Activated CD4-positive, alpha-beta T cell treated with anti-CD3 and anti-CD28 coated beads, Interleukin-2, amount 10 ng/mL, durations not matched to agents 24 days and 14 days (primary cell): ENCODE measurements at regions not wholly inside any gene's neighbourhood (a gene's known extent, or its start where the extent isn't known, plus 50 kb on each side); places are given as distances from the start of the nearest gene placed in this dataset.

Source experiments
- DNase-seq: peaks from one replicate; pipeline ENCODE4 v3.0.0; 2022
- H3K27ac Mint-ChIP-seq: one replicate; pipeline ENCODE4 v1.8.0; 2022; ENCODE audit warnings: mild to moderate bottlenecking, mixed read lengths
- H3K27me3 Mint-ChIP-seq: one replicate; pipeline ENCODE4 v1.8.0; 2022; ENCODE audit warnings: mixed read lengths
- H3K36me3 Mint-ChIP-seq: one replicate; pipeline ENCODE4 v1.8.0; 2022; ENCODE audit warnings: low read depth, mild to moderate bottlenecking, mixed read lengths
- H3K4me1 Mint-ChIP-seq: one replicate; pipeline ENCODE4 v1.8.0; 2021; ENCODE audit warnings: mixed read lengths
- H3K4me3 Mint-ChIP-seq: one replicate; pipeline ENCODE4 v1.8.0; 2022; ENCODE audit warnings: mild to moderate bottlenecking, moderate library complexity, mixed read lengths
- H3K9me3 Mint-ChIP-seq: one replicate; pipeline ENCODE4 v1.8.0; 2021; ENCODE audit warnings: mixed read lengths
- intact Hi-C: fragments of 100-400 bp; cut with micrococcal nuclease; formaldehyde crosslinking; loops from one replicate; pipeline ENCODE4 v1.15.1; 2023

DNA sequence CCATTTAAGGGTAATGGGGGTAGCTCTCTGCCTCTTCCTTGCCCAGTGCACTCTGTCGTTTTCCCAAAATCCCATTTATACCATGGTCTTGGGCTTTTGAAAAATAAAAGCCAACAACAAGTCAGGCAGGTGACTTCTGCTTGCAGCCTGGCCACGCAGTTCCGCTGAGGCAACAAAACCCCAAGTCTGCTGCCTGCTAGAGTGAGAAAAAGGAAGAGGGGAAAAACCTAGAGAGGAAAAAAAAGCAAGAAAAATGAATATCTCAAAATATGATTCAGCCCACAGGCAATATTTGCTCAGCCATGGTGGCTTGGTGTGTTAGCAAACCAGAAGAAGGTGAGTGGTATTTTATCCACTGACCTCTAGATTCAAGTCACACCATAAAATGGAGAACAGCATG lies 148.2 kb upstream of the FSTL4 start:
- Mint-ChIP-seq H3K4me1 (no peaks in the 10 kb centered on the region), H3K27ac (no peak overlapping the region), H3K9me3 (no peaks in the 10 kb centered on the region), H3K4me3 (no peak overlapping the region), H3K36me3 (no peaks in the 10 kb centered on the region), H3K27me3 (peaks cover 30% of the 10 kb centered on the region)
- no peak for DNase-seq
- intact Hi-C loops = no loop called here

DNA sequence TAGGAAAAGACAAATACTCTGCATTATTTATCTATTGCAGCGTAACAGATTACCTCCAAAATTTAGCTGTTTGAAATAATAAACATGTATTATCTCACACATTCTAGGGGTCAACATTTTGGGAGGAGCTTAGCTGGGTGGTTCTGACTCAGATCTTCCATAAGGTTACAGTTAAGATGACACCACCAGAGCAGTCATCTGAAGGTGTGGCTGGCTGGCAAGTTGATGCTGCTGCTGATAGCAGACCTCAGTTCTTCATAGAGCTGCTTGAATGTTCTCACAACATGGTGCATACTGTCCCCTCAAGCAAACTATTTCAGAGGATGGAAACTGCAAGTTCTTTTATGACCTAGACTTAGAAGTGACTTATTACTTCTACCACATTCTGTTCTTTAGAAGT lies 146.3 kb upstream of the FSTL4 start:
- Mint-ChIP-seq H3K9me3 (no peaks in the 10 kb centered on the region), H3K36me3 (no peaks in the 10 kb centered on the region), H3K27ac (no peak overlapping the region), H3K4me1 (no peaks in the 10 kb centered on the region), H3K27me3 (peaks cover 32% of the 10 kb centered on the region), H3K4me3 (no peak overlapping the region)
- no peak for DNase-seq
- intact Hi-C loops = no loop called here

DNA sequence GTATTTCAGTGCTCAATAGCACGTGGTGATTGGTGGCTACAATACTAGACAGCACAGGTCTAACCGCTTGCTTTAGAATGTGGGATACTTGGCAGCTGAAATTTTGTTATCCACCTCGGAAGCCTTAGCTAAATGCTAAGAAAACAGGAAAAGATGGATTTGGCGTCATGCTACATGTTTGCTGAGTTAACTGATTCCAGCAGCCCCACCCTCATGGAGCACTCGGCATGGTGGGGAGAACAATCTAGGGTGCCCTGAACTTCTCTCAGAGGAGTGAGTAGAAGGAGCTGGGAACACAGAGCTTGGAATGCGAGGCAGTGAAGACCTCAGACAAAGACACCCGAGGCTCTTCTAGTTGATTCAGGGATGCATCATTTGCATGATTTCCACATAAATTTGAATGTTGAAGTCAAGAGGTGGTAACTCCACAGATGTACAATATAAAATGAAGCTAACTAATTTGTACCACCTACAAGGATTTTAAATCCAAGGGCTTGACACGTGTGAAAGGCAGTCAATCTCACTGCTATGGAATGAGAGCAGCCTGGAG lies 145.1 kb upstream of the FSTL4 start:
- Mint-ChIP-seq H3K27me3 (peaks cover 26% of the 10 kb centered on the region), H3K4me1 (no peaks in the 10 kb centered on the region), H3K36me3 (no peaks in the 10 kb centered on the region), H3K4me3 (no peak overlapping the region), H3K27ac (no peak overlapping the region), H3K9me3 (no peaks in the 10 kb centered on the region)
- intact Hi-C loops = no loop called here
- no peak for DNase-seq

DNA sequence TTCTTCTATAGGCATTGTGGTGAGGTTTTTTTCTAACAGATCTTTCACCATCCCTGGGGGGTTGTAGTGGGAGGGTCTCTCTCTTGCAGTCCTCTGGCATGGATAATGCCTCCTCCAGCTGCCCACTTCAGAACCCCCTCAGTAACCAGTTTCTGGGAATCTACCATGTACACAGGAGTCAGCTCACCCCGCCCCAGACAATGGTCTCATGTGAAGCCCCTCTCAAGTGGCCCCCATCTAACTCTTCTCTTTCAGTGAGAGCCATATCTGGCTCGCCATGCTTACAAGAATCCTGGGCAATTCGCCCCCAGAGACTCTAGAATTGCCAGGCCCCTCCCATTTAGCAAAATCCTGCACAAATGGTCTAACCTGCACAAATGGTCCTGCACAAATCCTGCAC lies 144.4 kb upstream of the FSTL4 start:
- H3K4me3 Mint-ChIP-seq = no peak overlapping the region
- H3K9me3 Mint-ChIP-seq = no peaks in the 10 kb centered on the region
- H3K36me3 Mint-ChIP-seq = no peaks in the 10 kb centered on the region
- H3K4me1 Mint-ChIP-seq = no peaks in the 10 kb centered on the region
- DNase-seq = no peak
- intact Hi-C loops = no loop called here
- no peak overlapping the region for H3K27ac Mint-ChIP-seq
- H3K27me3 Mint-ChIP-seq = peaks cover 26% of the 10 kb centered on the region

DNA sequence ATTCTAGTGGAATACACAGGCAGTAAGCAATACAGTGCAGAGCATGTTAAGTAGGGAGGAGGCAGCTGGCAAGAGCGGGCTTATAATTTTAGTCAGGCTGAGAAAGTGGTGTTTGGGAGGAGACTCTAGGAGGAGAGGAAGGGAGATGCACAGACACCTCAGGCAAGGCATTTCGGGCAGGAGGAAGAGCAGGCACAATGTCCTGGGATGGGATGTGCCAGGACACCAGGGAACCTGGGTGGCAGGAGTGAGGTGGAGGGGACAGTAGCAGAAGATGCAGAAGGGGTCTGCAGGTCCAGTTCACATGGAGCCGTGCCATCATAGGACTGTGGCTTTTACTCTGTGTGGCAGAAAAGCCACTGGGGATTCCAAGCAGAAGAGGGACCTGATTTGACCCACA lies 143.7 kb upstream of the FSTL4 start:
- DNase-seq = no peak
- Mint-ChIP-seq H3K27ac (no peak overlapping the region), H3K9me3 (no peaks in the 10 kb centered on the region), H3K4me1 (no peaks in the 10 kb centered on the region), H3K27me3 (peaks cover 26% of the 10 kb centered on the region), H3K36me3 (no peaks in the 10 kb centered on the region), H3K4me3 (no peak overlapping the region)
- intact Hi-C loops = no loop called here

DNA sequence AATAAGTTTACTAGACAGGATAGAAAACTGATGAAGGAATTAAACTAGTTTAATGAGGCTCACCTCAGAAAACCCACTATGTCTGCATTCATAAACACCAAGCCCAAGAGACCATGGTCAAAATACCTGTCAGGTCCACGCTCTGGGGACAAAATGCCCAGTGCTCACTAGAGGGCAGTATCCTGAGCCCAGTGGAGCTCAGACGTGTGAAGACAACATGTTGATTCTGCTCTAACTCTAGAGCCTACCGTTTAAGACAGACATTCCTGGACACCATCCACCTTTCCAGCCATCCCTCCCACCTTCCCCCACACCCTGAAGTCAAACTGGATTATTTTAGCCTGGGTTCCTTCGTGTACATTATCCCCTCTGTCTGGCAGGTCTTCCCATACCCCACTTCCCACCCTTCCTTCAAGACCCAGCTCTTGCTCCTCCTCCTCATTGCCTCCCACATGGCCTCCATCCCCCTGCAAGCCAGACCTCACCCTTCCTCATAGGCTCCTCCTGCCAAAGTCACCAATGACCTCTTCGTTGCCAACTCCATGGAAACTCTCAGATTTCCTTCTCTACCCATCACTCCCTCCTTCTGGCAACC lies 142.3 kb upstream of the FSTL4 start:
- Mint-ChIP-seq H3K27ac (no peak overlapping the region), H3K4me1 (no peaks in the 10 kb centered on the region), H3K4me3 (no peak overlapping the region), H3K9me3 (no peaks in the 10 kb centered on the region), H3K36me3 (no peaks in the 10 kb centered on the region), H3K27me3 (peaks cover 25% of the 10 kb centered on the region)
- intact Hi-C loops = loop anchor here (1.0 to 2.0 kb wide), 2 partner anchors 114 to 190 kb away; no protein-coding TSS in a partner anchor
- DNase-seq = peak; percentile 70

DNA sequence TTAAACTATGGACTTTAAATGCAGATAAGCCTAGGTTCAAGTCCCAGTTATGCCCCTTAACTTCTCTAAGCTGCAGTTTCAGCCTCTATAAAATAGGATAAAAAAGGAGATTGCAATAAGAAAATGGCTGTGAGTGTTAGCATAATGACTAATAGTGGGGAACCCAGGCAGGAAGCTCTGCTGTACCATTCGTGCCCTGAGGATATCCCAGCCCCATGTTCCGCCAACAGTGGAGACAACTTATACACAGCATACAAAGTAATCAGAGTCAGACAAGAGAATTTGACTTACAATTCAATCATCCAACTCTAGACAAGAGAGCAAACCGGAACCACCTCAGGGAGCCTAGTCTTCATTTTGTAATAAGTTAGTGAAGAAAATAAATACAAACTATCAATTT lies 141.5 kb upstream of the FSTL4 start:
- intact Hi-C loops = loop anchor here (1.0 to 2.0 kb wide), 2 partner anchors 115 to 190 kb away; no protein-coding TSS in a partner anchor
- Mint-ChIP-seq H3K27me3 (peaks cover 23% of the 10 kb centered on the region), H3K9me3 (no peaks in the 10 kb centered on the region), H3K36me3 (no peaks in the 10 kb centered on the region), H3K4me3 (no peak overlapping the region), H3K27ac (no peak overlapping the region), H3K4me1 (no peaks in the 10 kb centered on the region)
- DNase-seq = no peak

DNA sequence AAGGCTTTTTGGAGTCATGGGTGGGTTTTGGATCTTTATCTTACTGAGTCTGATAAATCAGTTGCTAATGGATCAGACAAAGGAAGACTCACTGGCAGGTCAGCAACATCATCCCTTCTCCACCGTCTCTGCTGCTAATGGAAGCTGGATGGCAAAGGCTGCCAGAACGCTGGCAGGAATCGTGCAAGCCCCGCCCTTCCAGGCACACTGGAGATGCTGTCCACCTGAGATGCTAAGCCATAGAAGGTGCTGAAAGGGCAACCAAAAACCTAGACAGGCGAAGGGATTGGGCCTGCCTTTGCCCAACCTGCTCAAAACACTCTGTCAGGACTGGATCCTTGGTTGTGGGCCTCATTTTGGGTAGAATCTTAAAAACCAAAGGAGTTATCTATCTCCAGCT lies 139.5 kb upstream of the FSTL4 start:
- no peak overlapping the region for H3K4me3 Mint-ChIP-seq
- no peaks in the 10 kb centered on the region for H3K9me3 Mint-ChIP-seq
- H3K27ac Mint-ChIP-seq = no peak overlapping the region
- no peaks in the 10 kb centered on the region for H3K36me3 Mint-ChIP-seq
- no peak for DNase-seq
- intact Hi-C loops = no loop called here
- H3K4me1 Mint-ChIP-seq = no peaks in the 10 kb centered on the region
- peaks cover 13% of the 10 kb centered on the region for H3K27me3 Mint-ChIP-seq

DNA sequence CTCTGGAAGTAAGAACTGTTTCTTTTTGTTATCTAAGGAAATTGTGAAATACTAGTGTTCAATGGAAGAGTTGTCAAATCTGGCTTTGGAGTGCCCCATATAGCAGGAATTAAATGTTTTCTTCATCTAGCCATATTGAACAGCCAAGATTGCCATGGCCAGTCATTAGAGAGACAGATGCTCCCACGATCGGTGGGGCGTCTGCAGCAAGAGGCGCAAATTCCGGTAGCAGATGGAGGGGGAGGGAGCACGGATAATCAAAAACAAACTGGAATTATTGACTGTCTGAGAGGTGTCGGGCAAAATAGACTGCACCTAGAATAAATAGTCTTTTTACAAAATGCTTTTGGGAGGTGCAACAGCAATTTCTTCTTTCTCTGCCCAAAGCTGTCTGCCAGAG lies 139.1 kb upstream of the FSTL4 start:
- no peaks in the 10 kb centered on the region for H3K4me1 Mint-ChIP-seq
- peaks cover 11% of the 10 kb centered on the region for H3K27me3 Mint-ChIP-seq
- DNase-seq = no peak
- H3K27ac Mint-ChIP-seq = no peak overlapping the region
- intact Hi-C loops = no loop called here
- no peaks in the 10 kb centered on the region for H3K36me3 Mint-ChIP-seq
- no peaks in the 10 kb centered on the region for H3K9me3 Mint-ChIP-seq
- H3K4me3 Mint-ChIP-seq = no peak overlapping the region

DNA sequence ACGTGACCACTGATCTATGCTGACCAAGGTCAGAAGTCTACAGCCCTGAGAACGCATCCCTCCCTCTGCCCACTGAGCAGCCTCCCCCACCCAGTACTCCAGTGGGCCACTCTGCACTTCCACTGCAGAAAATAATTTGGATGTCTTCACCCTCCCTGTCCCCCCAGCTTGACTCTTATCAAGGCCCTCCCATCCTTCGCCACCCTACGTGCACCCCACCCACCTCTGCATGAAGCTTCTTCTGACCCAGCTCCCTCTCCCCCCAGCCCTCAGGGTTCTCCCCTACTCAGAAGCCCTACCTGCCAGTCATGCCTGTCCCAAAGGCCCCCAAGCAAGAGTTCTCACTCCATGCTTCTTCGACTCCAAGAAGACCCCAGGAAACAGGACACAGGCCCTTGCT lies 138.5 kb upstream of the FSTL4 start:
- H3K4me1 Mint-ChIP-seq = no peaks in the 10 kb centered on the region
- peaks cover 8% of the 10 kb centered on the region for H3K27me3 Mint-ChIP-seq
- no peak overlapping the region for H3K4me3 Mint-ChIP-seq
- intact Hi-C loops = no loop called here
- no peaks in the 10 kb centered on the region for H3K9me3 Mint-ChIP-seq
- no peak overlapping the region for H3K27ac Mint-ChIP-seq
- no peak for DNase-seq
- no peaks in the 10 kb centered on the region for H3K36me3 Mint-ChIP-seq

DNA sequence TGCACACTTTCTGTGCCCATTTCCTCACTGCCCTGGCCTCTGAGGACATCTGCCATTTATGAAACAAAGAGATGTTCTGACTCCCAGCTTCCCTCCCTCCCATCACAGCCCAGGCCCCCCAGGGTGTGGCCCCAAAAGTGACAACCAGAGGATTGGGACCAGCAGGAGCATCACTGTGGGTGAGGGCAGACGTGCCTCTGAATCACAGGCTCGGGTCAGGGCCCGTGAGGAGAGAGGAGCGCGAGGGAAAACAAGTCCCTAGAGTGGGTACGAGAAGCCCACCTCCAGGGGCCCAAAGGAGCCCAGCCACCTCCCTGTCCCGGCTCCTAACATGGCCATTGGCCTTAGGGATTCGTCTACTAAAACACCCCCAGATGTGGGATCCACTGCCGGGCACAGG lies 138.0 kb upstream of the FSTL4 start:
- Mint-ChIP-seq H3K4me1 (no peaks in the 10 kb centered on the region), H3K9me3 (no peaks in the 10 kb centered on the region), H3K27ac (no peak overlapping the region), H3K36me3 (no peaks in the 10 kb centered on the region), H3K4me3 (no peak overlapping the region), H3K27me3 (peaks cover 6% of the 10 kb centered on the region)
- no peak for DNase-seq
- intact Hi-C loops = no loop called here

DNA sequence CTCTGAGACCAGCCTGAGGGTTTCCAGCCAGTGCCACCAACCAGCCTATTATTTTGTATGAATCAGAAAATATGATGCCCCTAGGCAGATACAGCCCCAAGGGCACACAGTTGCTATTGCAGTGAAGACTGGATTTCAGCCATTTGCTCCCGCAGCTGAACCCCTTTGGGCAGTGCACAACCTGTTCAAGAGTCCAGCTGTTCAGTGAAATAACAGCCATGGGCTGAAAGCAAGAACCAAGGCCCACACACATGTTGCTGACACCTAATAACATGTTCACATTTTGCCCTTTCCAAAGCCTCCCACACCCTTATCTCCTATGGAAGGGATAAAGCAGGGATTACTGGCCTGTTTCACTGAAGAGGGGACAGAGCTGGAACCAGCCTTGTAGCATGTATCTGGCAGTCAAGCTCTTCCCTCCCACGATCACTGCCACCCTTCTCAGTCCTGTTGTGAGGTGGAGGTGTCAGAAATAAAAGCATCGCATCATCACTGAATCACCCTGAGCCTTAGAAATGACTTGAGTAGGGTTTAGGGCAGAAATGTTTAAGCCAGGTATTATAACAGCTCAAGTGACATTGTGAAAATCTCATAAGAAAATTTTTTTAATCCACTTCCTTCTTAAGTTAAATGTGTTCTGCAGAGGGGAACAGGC lies 137.1 kb upstream of the FSTL4 start:
- no peaks in the 10 kb centered on the region for H3K4me1 Mint-ChIP-seq
- H3K4me3 Mint-ChIP-seq = no peak overlapping the region
- no peaks in the 10 kb centered on the region for H3K9me3 Mint-ChIP-seq
- no peak overlapping the region for H3K27ac Mint-ChIP-seq
- intact Hi-C loops = no loop called here
- no peaks in the 10 kb centered on the region for H3K27me3 Mint-ChIP-seq
- DNase-seq = no peak
- H3K36me3 Mint-ChIP-seq = no peaks in the 10 kb centered on the region

DNA sequence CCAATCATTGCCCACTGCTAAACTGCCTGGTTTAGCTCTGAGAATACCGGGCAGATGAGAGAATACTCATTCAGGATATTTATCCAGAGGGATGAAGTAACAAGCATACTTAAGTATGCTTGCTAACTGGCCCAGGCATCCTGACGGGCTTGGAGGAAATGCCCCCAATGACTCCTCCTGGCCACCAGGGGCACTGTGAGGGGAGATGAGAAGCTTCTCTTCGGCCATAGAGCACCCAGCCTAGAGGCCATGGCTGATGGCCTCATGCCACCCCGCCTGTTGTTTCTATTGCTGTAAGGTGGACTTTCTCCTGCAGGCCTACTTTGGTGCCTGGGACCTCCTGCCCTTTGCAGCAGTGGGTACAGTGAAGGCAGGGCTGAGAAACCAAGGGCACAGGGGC lies 134.5 kb upstream of the FSTL4 start:
- DNase-seq = no peak
- Mint-ChIP-seq H3K4me1 (no peaks in the 10 kb centered on the region), H3K36me3 (no peaks in the 10 kb centered on the region), H3K27ac (no peak overlapping the region), H3K27me3 (peaks cover 4% of the 10 kb centered on the region), H3K9me3 (no peaks in the 10 kb centered on the region), H3K4me3 (no peak overlapping the region)
- intact Hi-C loops = no loop called here

DNA sequence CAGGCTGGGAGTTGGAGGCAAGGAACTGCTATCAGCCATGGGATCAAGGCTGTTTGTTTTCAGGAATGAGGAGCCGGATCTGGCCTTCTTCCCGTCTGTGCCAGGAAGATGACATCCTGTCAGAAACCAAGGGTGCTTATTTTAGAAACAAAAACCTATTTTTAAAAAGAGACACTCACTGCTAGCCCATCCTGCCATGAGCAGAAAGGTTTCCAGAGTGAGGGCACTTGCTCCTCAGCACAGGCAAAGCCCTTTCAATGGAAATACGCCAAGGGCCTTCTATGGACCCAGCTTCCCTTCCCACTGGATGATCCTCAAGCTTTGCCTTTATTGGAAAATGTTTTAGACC lies 132.6 kb upstream of the FSTL4 start:
- no peak overlapping the region for H3K27ac Mint-ChIP-seq
- H3K36me3 Mint-ChIP-seq = no peaks in the 10 kb centered on the region
- H3K27me3 Mint-ChIP-seq = peaks cover 4% of the 10 kb centered on the region
- H3K4me1 Mint-ChIP-seq = no peaks in the 10 kb centered on the region
- no peaks in the 10 kb centered on the region for H3K9me3 Mint-ChIP-seq
- no peak for DNase-seq
- no peak overlapping the region for H3K4me3 Mint-ChIP-seq
- intact Hi-C loops = no loop called here
